ENCODE measurements at regions not wholly inside any gene's neighbourhood (a gene's known extent, or its start where the extent isn't known, plus 50 kb on each side); places are given as distances from the start of the nearest gene placed in this dataset.
A peak's percentile ranks its signal among the peaks of the same experiment; 100 is the strongest.
"Not testable (repeated sequence)": the region's sequence is repeated elsewhere in the genome, so short reads cannot be mapped to it uniquely, and the experiment has no call there.

GRCh38 chr3:194054961-194055360 lies 81.0 kb upstream of the HES1 start:
- Histone ChIP-seq H3K9me3 (ENCODE audit: control insufficient read depth, insufficient read depth, low read length) (peaks cover 6% of the 10 kb centered on the region), H3K4me1 (ENCODE audit: control insufficient read depth, insufficient read depth, low read length) (peaks cover 5% of the 10 kb centered on the region), H3K27me3 (ENCODE audit: control insufficient read depth, insufficient read depth, low read length) (peaks cover 4% of the 10 kb centered on the region), H3K36me3 (ENCODE audit: control insufficient read depth, insufficient read depth, low read length) (no peaks in the 10 kb centered on the region), H3K4me3 (ENCODE audit: low read depth, low read length) (no peak overlapping the region), H3K27ac (ENCODE audit: low read depth, low read length) (no peak overlapping the region)
- WGBS (ENCODE audit: insufficient coverage), result 86% methylated on average over 2 of the region's 3 CpGs
- no peak for DNase-seq (ENCODE audit: low read depth in 4 of 6, low spot score in 6 of 6)

DNA sequence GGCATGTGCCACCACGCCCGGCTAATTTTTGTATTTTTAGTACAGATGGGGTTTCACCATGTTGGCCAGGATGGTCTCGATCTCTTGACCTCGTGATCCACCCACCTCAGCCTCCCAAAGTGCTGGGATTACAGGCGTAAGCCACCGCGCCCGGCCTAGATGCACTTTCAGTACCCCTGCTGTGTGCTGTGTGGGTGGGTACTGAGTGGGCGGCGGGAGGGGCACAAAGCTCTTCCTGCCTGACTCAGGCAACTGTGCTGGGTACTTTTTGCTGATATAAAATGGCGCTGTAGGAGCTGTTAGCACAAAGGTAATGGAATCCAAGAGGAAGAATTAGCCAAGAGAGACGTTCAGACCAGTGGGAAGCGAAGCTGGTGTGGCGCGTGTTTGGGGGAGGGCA lies 79.6 kb upstream of the HES1 start:
- H3K27ac ChIP-seq (ENCODE audit: low read depth, low read length); H3K9me3 ChIP-seq (ENCODE audit: control insufficient read depth, insufficient read depth, low read length); H3K4me3 ChIP-seq (ENCODE audit: low read depth, low read length); H3K27me3 ChIP-seq (ENCODE audit: control insufficient read depth, insufficient read depth, low read length); H3K4me1 ChIP-seq (ENCODE audit: control insufficient read depth, insufficient read depth, low read length); DNase-seq (ENCODE audit: low read depth in 4 of 6, low spot score in 6 of 6); H3K36me3 ChIP-seq (ENCODE audit: control insufficient read depth, insufficient read depth, low read length): not testable (repeated sequence)
- 92% methylated on average over 6 of the region's 15 CpGs for WGBS (ENCODE audit: insufficient coverage)

- 84% methylated on average over 16 of the region's 16 CpGs for WGBS (ENCODE audit: insufficient coverage)
- no peak for DNase-seq (ENCODE audit: low read depth in 4 of 6, low spot score in 6 of 6)
Observed at GRCh38 chr3:194056731-194057415, 79.1 kb upstream of the HES1 start.

DNA sequence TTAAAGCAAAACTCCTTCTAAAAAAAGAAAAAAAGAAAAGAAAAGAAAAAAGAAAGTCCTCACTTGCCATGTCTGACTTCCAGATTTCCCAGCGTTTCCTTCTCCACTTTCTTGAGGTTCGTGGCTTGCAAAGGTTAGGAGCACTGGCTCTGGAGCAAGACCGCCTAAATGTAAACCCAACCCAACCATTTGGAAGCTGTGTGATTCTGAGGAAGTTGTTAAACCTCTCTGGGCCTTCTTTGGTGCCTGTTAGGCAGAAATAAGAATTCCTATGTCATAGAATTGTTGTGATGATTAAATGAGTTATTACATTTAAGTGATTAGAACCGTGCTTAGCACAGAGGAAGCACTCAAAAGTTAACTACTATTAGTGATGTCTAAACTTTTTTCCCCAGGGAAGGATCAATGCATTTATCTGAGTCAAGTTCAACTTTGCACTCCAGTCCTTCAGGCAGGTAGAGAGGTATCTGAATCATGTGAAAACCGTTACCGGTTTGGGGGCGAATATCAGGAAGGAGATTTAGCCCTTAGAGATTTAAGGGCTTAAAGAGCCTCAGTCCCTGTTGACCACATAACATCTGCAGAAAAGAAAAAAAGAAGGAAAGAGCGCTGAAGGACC lies 78.3 kb upstream of the HES1 start:
- Histone ChIP-seq H3K27me3 (ENCODE audit: control insufficient read depth, insufficient read depth, low read length) (peaks cover 4% of the 10 kb centered on the region), H3K4me3 (ENCODE audit: low read depth, low read length) (peak overlapping the region; percentile 28), H3K4me1 (ENCODE audit: control insufficient read depth, insufficient read depth, low read length) (peaks cover 5% of the 10 kb centered on the region), H3K27ac (ENCODE audit: low read depth, low read length) (peak overlapping the region; percentile 10), H3K9me3 (ENCODE audit: control insufficient read depth, insufficient read depth, low read length) (no peaks in the 10 kb centered on the region), H3K36me3 (ENCODE audit: control insufficient read depth, insufficient read depth, low read length) (no peaks in the 10 kb centered on the region)
- 51% methylated on average over 4 of the region's 8 CpGs for WGBS (ENCODE audit: insufficient coverage)
- no peak for DNase-seq (ENCODE audit: low read depth in 4 of 6, low spot score in 6 of 6)

More at GRCh38 chr3:194056731-194057415, 79.1 kb upstream of the HES1 start:
- Histone ChIP-seq H3K4me3 (ENCODE audit: low read depth, low read length) (no peak overlapping the region), H3K4me1 (ENCODE audit: control insufficient read depth, insufficient read depth, low read length) (peaks cover 5% of the 10 kb centered on the region), H3K36me3 (ENCODE audit: control insufficient read depth, insufficient read depth, low read length) (no peaks in the 10 kb centered on the region), H3K27ac (ENCODE audit: low read depth, low read length) (no peak overlapping the region), H3K27me3 (ENCODE audit: control insufficient read depth, insufficient read depth, low read length) (peaks cover 4% of the 10 kb centered on the region), H3K9me3 (ENCODE audit: control insufficient read depth, insufficient read depth, low read length) (no peaks in the 10 kb centered on the region)

GRCh38 chr3:194058189-194058571 lies 77.8 kb upstream of the HES1 start:
- H3K27me3 ChIP-seq (ENCODE audit: control insufficient read depth, insufficient read depth, low read length), result peaks cover 4% of the 10 kb centered on the region
- DNase-seq (ENCODE audit: low read depth in 4 of 6, low spot score in 6 of 6), result peak in 2 of 6 donors; percentile 75 to 78
- H3K4me1 ChIP-seq (ENCODE audit: control insufficient read depth, insufficient read depth, low read length), result peaks cover 5% of the 10 kb centered on the region
- H3K27ac ChIP-seq (ENCODE audit: low read depth, low read length), result peak overlapping the region; percentile 10
- H3K9me3 ChIP-seq (ENCODE audit: control insufficient read depth, insufficient read depth, low read length), result no peaks in the 10 kb centered on the region
- H3K36me3 ChIP-seq (ENCODE audit: control insufficient read depth, insufficient read depth, low read length), result no peaks in the 10 kb centered on the region
- whole genome bisulfite sequencing (ENCODE audit: insufficient coverage), result 3% methylated on average over 22 of the region's 31 CpGs
- H3K4me3 ChIP-seq (ENCODE audit: low read depth, low read length), result peak overlapping the region; percentile 28

DNA sequence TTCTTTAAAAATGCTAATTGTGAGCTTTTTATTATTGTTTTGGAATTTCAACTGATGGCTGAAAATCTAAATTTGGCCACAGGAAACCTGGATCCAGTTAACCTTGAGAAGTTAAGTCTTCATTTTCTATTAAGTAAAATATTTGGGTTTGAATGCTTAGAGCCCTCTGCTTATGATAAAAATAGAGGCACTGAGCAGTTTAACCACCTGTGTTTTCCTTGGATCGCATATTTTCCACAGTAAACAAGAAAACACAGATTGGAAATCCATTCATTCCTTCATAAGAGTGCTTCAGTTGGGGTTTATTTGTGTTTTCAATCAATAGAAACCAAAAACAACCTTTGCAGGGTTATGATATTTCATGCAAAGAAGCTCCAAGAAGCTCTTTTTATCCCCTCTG lies 77.2 kb upstream of the HES1 start:
- Histone ChIP-seq H3K36me3 (ENCODE audit: control insufficient read depth, insufficient read depth, low read length) (no peaks in the 10 kb centered on the region), H3K27me3 (ENCODE audit: control insufficient read depth, insufficient read depth, low read length) (peaks cover 4% of the 10 kb centered on the region), H3K27ac (ENCODE audit: low read depth, low read length) (no peak overlapping the region), H3K9me3 (ENCODE audit: control insufficient read depth, insufficient read depth, low read length) (no peaks in the 10 kb centered on the region), H3K4me1 (ENCODE audit: control insufficient read depth, insufficient read depth, low read length) (peaks cover 5% of the 10 kb centered on the region), H3K4me3 (ENCODE audit: low read depth, low read length) (no peak overlapping the region)
- no CpG with 5 or more reads among the region's 1 CpG for WGBS (ENCODE audit: insufficient coverage)
- DNase-seq (ENCODE audit: low read depth in 4 of 6, low spot score in 6 of 6), result peak in 1 of 6 donors; percentile 42

- no peak for DNase-seq (ENCODE audit: low read depth in 4 of 6, low spot score in 6 of 6)
- no CpG with 5 or more reads among the region's 3 CpGs for WGBS (ENCODE audit: insufficient coverage)
- Histone ChIP-seq H3K27ac (ENCODE audit: low read depth, low read length) (no peak overlapping the region), H3K27me3 (ENCODE audit: control insufficient read depth, insufficient read depth, low read length) (peaks cover 6% of the 10 kb centered on the region), H3K36me3 (ENCODE audit: control insufficient read depth, insufficient read depth, low read length) (no peaks in the 10 kb centered on the region), H3K9me3 (ENCODE audit: control insufficient read depth, insufficient read depth, low read length) (peaks cover 2% of the 10 kb centered on the region), H3K4me3 (ENCODE audit: low read depth, low read length) (no peak overlapping the region), H3K4me1 (ENCODE audit: control insufficient read depth, insufficient read depth, low read length) (peaks cover 5% of the 10 kb centered on the region)
Observed at GRCh38 chr3:194061421-194062030, 74.4 kb upstream of the HES1 start.

DNA sequence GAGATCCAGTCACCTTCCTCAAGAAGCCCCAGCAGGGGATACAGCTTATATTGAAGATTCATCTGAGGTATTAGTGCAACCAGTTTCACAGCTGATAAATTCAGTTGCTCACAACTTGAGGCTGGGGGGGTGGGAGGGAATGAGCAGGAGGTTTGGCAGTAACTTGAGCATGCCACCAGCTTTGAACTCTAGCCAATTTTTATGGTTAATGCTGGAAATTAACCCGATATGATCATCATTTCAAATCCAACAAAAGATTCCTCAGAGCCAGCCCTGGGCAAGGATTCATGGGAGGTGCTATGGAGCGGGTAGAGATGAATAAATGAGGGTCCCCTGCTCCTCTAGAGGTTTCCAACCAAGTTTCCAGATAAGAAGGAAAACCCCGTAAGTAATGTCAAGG lies 73.1 kb upstream of the HES1 start:
- no peak overlapping the region for H3K27ac ChIP-seq (ENCODE audit: low read depth, low read length)
- H3K27me3 ChIP-seq (ENCODE audit: control insufficient read depth, insufficient read depth, low read length), result peaks cover 3% of the 10 kb centered on the region
- peaks cover 4% of the 10 kb centered on the region for H3K9me3 ChIP-seq (ENCODE audit: control insufficient read depth, insufficient read depth, low read length)
- no peaks in the 10 kb centered on the region for H3K36me3 ChIP-seq (ENCODE audit: control insufficient read depth, insufficient read depth, low read length)
- DNase-seq (ENCODE audit: low read depth in 4 of 6, low spot score in 6 of 6), result no peak
- peaks cover 5% of the 10 kb centered on the region for H3K4me1 ChIP-seq (ENCODE audit: control insufficient read depth, insufficient read depth, low read length)
- no peak overlapping the region for H3K4me3 ChIP-seq (ENCODE audit: low read depth, low read length)
- WGBS (ENCODE audit: insufficient coverage), result 100% methylated on average over 1 of the region's 3 CpGs

GRCh38 chr3:194064380-194065332 lies 71.3 kb upstream of the HES1 start:
- DNase-seq (ENCODE audit: low read depth in 4 of 6, low spot score in 6 of 6), result no peak
- H3K9me3 ChIP-seq (ENCODE audit: control insufficient read depth, insufficient read depth, low read length), result peaks cover 4% of the 10 kb centered on the region
- H3K36me3 ChIP-seq (ENCODE audit: control insufficient read depth, insufficient read depth, low read length), result no peaks in the 10 kb centered on the region
- no peak overlapping the region for H3K27ac ChIP-seq (ENCODE audit: low read depth, low read length)
- no peak overlapping the region for H3K4me3 ChIP-seq (ENCODE audit: low read depth, low read length)
- 83% methylated on average over 3 of the region's 8 CpGs for WGBS (ENCODE audit: insufficient coverage)
- H3K4me1 ChIP-seq (ENCODE audit: control insufficient read depth, insufficient read depth, low read length), result no peaks in the 10 kb centered on the region
- peaks cover 3% of the 10 kb centered on the region for H3K27me3 ChIP-seq (ENCODE audit: control insufficient read depth, insufficient read depth, low read length)
